ENCODE measurements at regions not wholly inside any gene's neighbourhood (a gene's known extent, or its start where the extent isn't known, plus 50 kb on each side); places are given as distances from the start of the nearest gene placed in this dataset.
A peak's percentile ranks its signal among the peaks of the same experiment; 100 is the strongest.
"Not testable (repeated sequence)": the region's sequence is repeated elsewhere in the genome, so short reads cannot be mapped to it uniquely, and the experiment has no call there.

GRCh38 chr3:99313485-99313884 lies 324.9 kb upstream of the COL8A1 start:
- no peak for TF ChIP-seq EZH2phosphoT487 (IDR thresholded peaks at IDR 0.05; ENCODE audit: borderline replicate concordance, low read depth, low read length)
- TF ChIP-seq CTCF (conservative IDR thresholded peaks at IDR 0.05; ENCODE audit: low read length), result no peak
- H3K4me2 ChIP-seq (ENCODE audit: low read length), result no peak overlapping the region
- ChIA-PET CTCF (ENCODE audit: unreplicated experiment) (no interaction called here), POLR2A (no interaction called here)
- H3K4me1 ChIP-seq (ENCODE audit: insufficient read depth, low read length, poor library complexity, severe bottlenecking), result no peaks in the 10 kb centered on the region
- no peaks in the 10 kb centered on the region for H3K79me2 ChIP-seq (ENCODE audit: insufficient read depth, low read depth, low read length)
- no peaks in the 10 kb centered on the region for H3K9me3 ChIP-seq (ENCODE audit: low read length)
- intact Hi-C loops (cut with micrococcal nuclease; ENCODE audit: unreplicated experiment), result no loop called here
- H3K27ac ChIP-seq (ENCODE audit: low read depth, low read length, poor library complexity, severe bottlenecking), result no peak overlapping the region
- H3K9me2 ChIP-seq (ENCODE audit: insufficient read depth, low read length), result no peaks in the 10 kb centered on the region
- no TSS peak for BruUV-seq (replicated peaks)
- H4K20me1 ChIP-seq (ENCODE audit: insufficient read depth, low read length), result no peaks in the 10 kb centered on the region
- H3K36me3 ChIP-seq (ENCODE audit: insufficient read depth, low read length), result no peaks in the 10 kb centered on the region
- no peak for DNase-seq (ENCODE audit: low spot score)
- H2AFZ ChIP-seq (ENCODE audit: low read length), result no peak overlapping the region
- H3K4me3 ChIP-seq (ENCODE audit: low read depth, low read length, poor library complexity, severe bottlenecking), result no peak overlapping the region

GRCh38 chr3:99298661-99299060 lies 339.7 kb upstream of the COL8A1 start:
- no TSS peak for BruUV-seq (replicated peaks)
- ChIA-PET POLR2A (interaction anchor here (0.9 kb wide), 1 partner anchor 11 kb away, joined by 3 read pairs; no protein-coding TSS in a partner anchor), CTCF (ENCODE audit: unreplicated experiment) (no interaction called here)
- Histone ChIP-seq H3K27ac (ENCODE audit: low read depth, low read length, poor library complexity, severe bottlenecking) (no peak overlapping the region), H3K4me1 (ENCODE audit: insufficient read depth, low read length, poor library complexity, severe bottlenecking) (no peaks in the 10 kb centered on the region), H4K20me1 (ENCODE audit: insufficient read depth, low read length) (no peaks in the 10 kb centered on the region), H3K4me2 (ENCODE audit: low read length) (no peak overlapping the region), H3K36me3 (ENCODE audit: insufficient read depth, low read length) (no peaks in the 10 kb centered on the region), H2AFZ (ENCODE audit: low read length) (no peak overlapping the region), H3K9me3 (ENCODE audit: low read length) (no peaks in the 10 kb centered on the region), H3K79me2 (ENCODE audit: insufficient read depth, low read depth, low read length) (no peaks in the 10 kb centered on the region), H3K4me3 (ENCODE audit: low read depth, low read length, poor library complexity, severe bottlenecking) (no peak overlapping the region), H3K9me2 (ENCODE audit: insufficient read depth, low read length) (no peaks in the 10 kb centered on the region)
- DNase-seq (ENCODE audit: low spot score), result no peak
- TF ChIP-seq EZH2phosphoT487 (IDR thresholded peaks at IDR 0.05; ENCODE audit: borderline replicate concordance, low read depth, low read length) (no peak), CTCF (conservative IDR thresholded peaks at IDR 0.05; ENCODE audit: low read length) (no peak)
- intact Hi-C loops (cut with micrococcal nuclease; ENCODE audit: unreplicated experiment), result no loop called here

- H3K4me1 ChIP-seq (ENCODE audit: insufficient read depth, low read length, poor library complexity, severe bottlenecking), result no peaks in the 10 kb centered on the region
- intact Hi-C loops (cut with micrococcal nuclease; ENCODE audit: unreplicated experiment), result no loop called here
- H3K79me2 ChIP-seq (ENCODE audit: insufficient read depth, low read depth, low read length), result no peaks in the 10 kb centered on the region
- H3K9me3 ChIP-seq (ENCODE audit: low read length), result no peaks in the 10 kb centered on the region
- H3K27ac ChIP-seq (ENCODE audit: low read depth, low read length, poor library complexity, severe bottlenecking), result no peak overlapping the region
- POLR2A ChIA-PET, result no interaction called here
- no peaks in the 10 kb centered on the region for H3K36me3 ChIP-seq (ENCODE audit: insufficient read depth, low read length)
- no peaks in the 10 kb centered on the region for H3K9me2 ChIP-seq (ENCODE audit: insufficient read depth, low read length)
- H4K20me1 ChIP-seq (ENCODE audit: insufficient read depth, low read length), result no peaks in the 10 kb centered on the region
- H3K4me3 ChIP-seq (ENCODE audit: low read depth, low read length, poor library complexity, severe bottlenecking), result no peak overlapping the region
- no peak overlapping the region for H2AFZ ChIP-seq (ENCODE audit: low read length)
- TF ChIP-seq EZH2phosphoT487 (IDR thresholded peaks at IDR 0.05; ENCODE audit: borderline replicate concordance, low read depth, low read length), result no peak
- no peak for TF ChIP-seq CTCF (conservative IDR thresholded peaks at IDR 0.05; ENCODE audit: low read length)
- CTCF ChIA-PET (ENCODE audit: unreplicated experiment), result no interaction called here
- H3K4me2 ChIP-seq (ENCODE audit: low read length), result no peak overlapping the region
- no peak for DNase-seq (ENCODE audit: low spot score)
- no TSS peak for BruUV-seq (replicated peaks)
These were observed 342.6 kb upstream of the COL8A1 start for GRCh38 chr3:99295836-99296235.

DNA sequence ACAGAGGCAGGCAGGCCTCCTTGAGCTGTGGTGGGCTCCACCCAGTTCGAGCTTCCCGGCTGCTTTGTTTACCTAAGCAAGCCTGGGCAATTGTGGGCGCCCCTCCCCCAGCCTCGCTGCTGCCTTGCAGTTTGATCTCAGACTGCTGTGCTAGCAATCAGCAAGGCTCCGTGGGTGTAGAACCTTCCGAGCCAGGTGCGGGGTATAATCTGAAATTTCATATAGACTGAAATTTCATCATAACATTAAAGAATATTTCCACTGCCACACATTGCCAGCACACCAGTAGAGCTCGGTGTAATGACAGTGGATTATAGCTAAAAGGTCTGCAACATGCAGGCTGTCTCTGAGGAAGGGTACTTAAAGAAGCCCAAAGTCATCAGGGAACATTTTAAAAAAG lies 344.3 kb upstream of the COL8A1 start:
- DNase-seq (ENCODE audit: low spot score), result not testable (repeated sequence)

More for the DNA sequence above, 344.3 kb upstream of the COL8A1 start:
- H3K27ac ChIP-seq (ENCODE audit: low read depth, low read length, poor library complexity, severe bottlenecking); intact Hi-C loops (cut with micrococcal nuclease; ENCODE audit: unreplicated experiment); H3K79me2 ChIP-seq (ENCODE audit: insufficient read depth, low read depth, low read length); POLR2A ChIA-PET; H3K9me3 ChIP-seq (ENCODE audit: low read length); H3K4me3 ChIP-seq (ENCODE audit: low read depth, low read length, poor library complexity, severe bottlenecking); H3K4me1 ChIP-seq (ENCODE audit: insufficient read depth, low read length, poor library complexity, severe bottlenecking); H3K9me2 ChIP-seq (ENCODE audit: insufficient read depth, low read length); H3K36me3 ChIP-seq (ENCODE audit: insufficient read depth, low read length); H4K20me1 ChIP-seq (ENCODE audit: insufficient read depth, low read length); CTCF ChIA-PET (ENCODE audit: unreplicated experiment); BruUV-seq (replicated peaks): not testable (repeated sequence)
- H3K4me2 ChIP-seq (ENCODE audit: low read length), result peak overlapping the region; percentile 23; the same call in 1 of the 2 replicates
- H2AFZ ChIP-seq (ENCODE audit: low read length), result peak overlapping the region; percentile 82
